ENCODE measurements at regions not wholly inside any gene's neighbourhood (a gene's known extent, or its start where the extent isn't known, plus 50 kb on each side); places are given as distances from the start of the nearest gene placed in this dataset.

GRCh38 chr10:2790396-2791188 is 276.8 kb upstream of the PFKP start:
- ChIA-PET POLR2A (no interaction called here), CTCF (no interaction called here)
- H3K9me3 Mint-ChIP-seq (ENCODE audit: unreplicated experiment), result peaks cover 11% of the 10 kb centered on the region
- no peaks in the 10 kb centered on the region for H3K36me3 Mint-ChIP-seq (ENCODE audit: insufficient read depth, unreplicated experiment)
- BruUV-seq (replicated peaks), result no TSS peak
- TF ChIP-seq CTCF (IDR thresholded peaks at IDR 0.05; ENCODE audit: unreplicated experiment), result no peak
- no peak overlapping the region for H3K4me3 Mint-ChIP-seq (ENCODE audit: unreplicated experiment)
- H3K4me1 Mint-ChIP-seq (ENCODE audit: insufficient read depth, unreplicated experiment), result no peaks in the 10 kb centered on the region
- no peak for DNase-seq (ENCODE audit: unreplicated experiment)
- no peak overlapping the region for H3K27ac Mint-ChIP-seq (ENCODE audit: low read depth, unreplicated experiment)
- intact Hi-C loops (cut with micrococcal nuclease), result no loop called here
- peaks cover 91% of the 10 kb centered on the region for H3K27me3 Mint-ChIP-seq (ENCODE audit: insufficient read depth, unreplicated experiment)

- DNase-seq (ENCODE audit: unreplicated experiment), result peak; percentile 30
- no peaks in the 10 kb centered on the region for H3K9me3 Mint-ChIP-seq (ENCODE audit: unreplicated experiment)
- TF ChIP-seq CTCF (IDR thresholded peaks at IDR 0.05; ENCODE audit: unreplicated experiment), result no peak
- CTCF ChIA-PET, result no interaction called here
- no peaks in the 10 kb centered on the region for H3K36me3 Mint-ChIP-seq (ENCODE audit: insufficient read depth, unreplicated experiment)
- POLR2A ChIA-PET, result no interaction called here
- no peaks in the 10 kb centered on the region for H3K4me1 Mint-ChIP-seq (ENCODE audit: insufficient read depth, unreplicated experiment)
- peaks cover 100% of the 10 kb centered on the region for H3K27me3 Mint-ChIP-seq (ENCODE audit: insufficient read depth, unreplicated experiment)
- no peak overlapping the region for H3K4me3 Mint-ChIP-seq (ENCODE audit: unreplicated experiment)
- intact Hi-C loops (cut with micrococcal nuclease), result no loop called here
- H3K27ac Mint-ChIP-seq (ENCODE audit: low read depth, unreplicated experiment), result no peak overlapping the region
- no TSS peak for BruUV-seq (replicated peaks)
These were observed 281.1 kb upstream of the PFKP start for GRCh38 chr10:2786251-2786650.

DNA sequence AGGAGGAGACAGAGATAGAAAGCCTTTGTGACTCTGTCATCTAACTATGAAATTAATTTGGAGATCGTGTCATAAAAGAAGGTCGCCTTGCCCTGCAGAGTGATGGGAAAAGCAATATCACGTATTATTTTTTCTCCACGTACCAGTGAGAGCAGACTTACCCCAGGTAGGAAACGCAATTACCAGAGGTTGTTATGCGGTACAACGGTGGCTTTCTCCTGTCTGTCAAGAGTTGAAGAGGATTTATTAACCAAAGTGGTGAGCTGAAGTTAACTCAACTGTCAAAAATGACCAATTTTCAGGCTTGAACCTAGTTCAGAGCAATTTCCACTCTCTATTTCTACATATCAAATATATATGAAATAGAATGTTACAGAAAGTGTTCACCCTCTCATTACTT is 282.6 kb upstream of the PFKP start:
- no peaks in the 10 kb centered on the region for H3K36me3 Mint-ChIP-seq (ENCODE audit: insufficient read depth, unreplicated experiment)
- TF ChIP-seq CTCF (IDR thresholded peaks at IDR 0.05; ENCODE audit: unreplicated experiment), result no peak
- H3K27ac Mint-ChIP-seq (ENCODE audit: low read depth, unreplicated experiment), result no peak overlapping the region
- ChIA-PET CTCF (interaction anchor here (0.6 kb wide), 1 partner anchor 8 kb away, joined by 3 read pairs; no protein-coding TSS in a partner anchor), POLR2A (interaction anchor here (0.6 kb wide), 2 partner anchors 143 to 1749 kb away, joined by 3 to 4 read pairs; no protein-coding TSS in a partner anchor)
- H3K4me1 Mint-ChIP-seq (ENCODE audit: insufficient read depth, unreplicated experiment), result no peaks in the 10 kb centered on the region
- H3K9me3 Mint-ChIP-seq (ENCODE audit: unreplicated experiment), result no peaks in the 10 kb centered on the region
- no peak overlapping the region for H3K4me3 Mint-ChIP-seq (ENCODE audit: unreplicated experiment)
- no peak for DNase-seq (ENCODE audit: unreplicated experiment)
- BruUV-seq (replicated peaks), result no TSS peak
- intact Hi-C loops (cut with micrococcal nuclease), result no loop called here
- peaks cover 100% of the 10 kb centered on the region for H3K27me3 Mint-ChIP-seq (ENCODE audit: insufficient read depth, unreplicated experiment)

DNA sequence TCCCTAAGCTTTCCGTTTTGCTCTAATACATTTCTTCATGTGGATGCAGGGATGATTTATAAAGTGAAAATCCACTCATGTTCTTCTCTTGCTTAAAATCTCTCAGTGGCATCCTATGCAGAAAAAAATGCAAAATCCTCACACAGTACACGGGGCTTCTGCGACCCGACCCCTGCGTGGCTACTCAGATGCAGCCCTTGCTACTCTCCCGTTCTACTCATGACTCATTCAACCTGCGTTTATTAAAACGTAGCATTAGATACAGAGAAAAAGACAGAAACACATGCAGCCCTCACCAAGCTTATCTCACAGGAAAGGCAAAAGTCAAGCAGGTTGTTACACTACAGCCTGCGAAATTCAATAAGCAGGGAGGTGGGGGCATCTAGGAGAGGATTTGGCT is 284.4 kb upstream of the PFKP start:
- DNase-seq (ENCODE audit: unreplicated experiment), result no peak
- BruUV-seq (replicated peaks), result no TSS peak
- POLR2A ChIA-PET, result no interaction called here
- no peaks in the 10 kb centered on the region for H3K36me3 Mint-ChIP-seq (ENCODE audit: insufficient read depth, unreplicated experiment)
- CTCF ChIA-PET, result no interaction called here
- no peak overlapping the region for H3K4me3 Mint-ChIP-seq (ENCODE audit: unreplicated experiment)
- H3K9me3 Mint-ChIP-seq (ENCODE audit: unreplicated experiment), result no peaks in the 10 kb centered on the region
- no peaks in the 10 kb centered on the region for H3K4me1 Mint-ChIP-seq (ENCODE audit: insufficient read depth, unreplicated experiment)
- intact Hi-C loops (cut with micrococcal nuclease), result no loop called here
- no peak overlapping the region for H3K27ac Mint-ChIP-seq (ENCODE audit: low read depth, unreplicated experiment)
- no peak for TF ChIP-seq CTCF (IDR thresholded peaks at IDR 0.05; ENCODE audit: unreplicated experiment)
- H3K27me3 Mint-ChIP-seq (ENCODE audit: insufficient read depth, unreplicated experiment), result peaks cover 100% of the 10 kb centered on the region

Measured in MCF 10A (cell line).